ENCODE measurements at regions not wholly inside any gene's neighbourhood (a gene's known extent, or its start where the extent isn't known, plus 50 kb on each side); places are given as distances from the start of the nearest gene placed in this dataset.

GRCh38 chr18:71370095-71370494, 1081.2 kb downstream of the SOCS6 start:
- no peak for TF ChIP-seq CTCF (IDR thresholded peaks at IDR 0.05)
- no peak for TF ChIP-seq POLR2A (IDR thresholded peaks at IDR 0.05)

Data from uterus (tissue), 2 donors.